IMR-90 (cell line): ENCODE measurements at regions not wholly inside any gene's neighbourhood (a gene's known extent, or its start where the extent isn't known, plus 50 kb on each side); places are given as distances from the start of the nearest gene placed in this dataset.

Source experiments
- ATAC-seq: fragments of 200-7000 bp; cut with Tn5 transposase; 2 replicates; pipeline ENCODE4 v1.9.1; 2020; ENCODE audit warnings: low read depth, mild to moderate bottlenecking, moderate library complexity
- BruUV-seq: library from RNA; stranded (reverse); fragments of 400-500 nt; replicated peaks from 2 replicates; lab custom pipeline; 2021; lab: Mats Ljungman, UMichigan
- CTCF ChIA-PET: fragments of 300-600 bp; formaldehyde crosslinking; extraction: SDS; loops from one replicate; lab custom pipeline; 2021; ENCODE audit warnings: antibody characterized with exemption; lab: Yijun Ruan, JAX
- POLR2A ChIA-PET: fragments of 300-600 bp; sonication (Branson Sonifier 250); formaldehyde crosslinking; loops from one replicate; lab custom pipeline; 2022; ENCODE audit warnings: antibody characterized with exemption; ENCODE audit not compliant: unreplicated experiment; lab: Charles Lee
- DNase-seq: peaks from one replicate; pipeline ENCODE4 v3.0.0; 2013
- H2AFZ ChIP-seq: replicated peaks from 2 replicates; pipeline ENCODE3; 2013; ENCODE audit warnings: low read length, mild to moderate bottlenecking; ENCODE audit not compliant: poor library complexity
- H2AK5ac ChIP-seq: 2 replicates; pipeline ENCODE4 v1.6.1; 2013; ENCODE audit warnings: low read depth, low read length, inconsistent platforms
- H2AK9ac ChIP-seq: replicated peaks from 2 replicates; pipeline ENCODE3; 2013; ENCODE audit warnings: mild to moderate bottlenecking, low read depth, low read length, moderate library complexity; ENCODE audit not compliant: poor library complexity
- H2BK120ac ChIP-seq: 2 replicates; pipeline ENCODE4 v1.6.1; 2013; ENCODE audit warnings: low read depth, low read length, inconsistent platforms
- H2BK15ac ChIP-seq: 3 replicates; pipeline ENCODE4 v1.6.1; 2013; ENCODE audit warnings: low read depth, low read length, inconsistent platforms
- H2BK20ac ChIP-seq: 2 replicates; pipeline ENCODE4 v1.6.1; 2013; ENCODE audit warnings: low read depth, mild to moderate bottlenecking, inconsistent platforms, low read length, moderate library complexity
- H2BK5ac ChIP-seq: 2 replicates; pipeline ENCODE4 v1.6.1; 2013; ENCODE audit warnings: mild to moderate bottlenecking, low read depth, low read length, inconsistent platforms; ENCODE audit not compliant: poor library complexity, severe bottlenecking
- H3K14ac ChIP-seq: replicated peaks from 2 replicates; pipeline ENCODE4 v1.6.1; 2013; ENCODE audit warnings: low read depth, low read length, inconsistent platforms
- H3K18ac ChIP-seq: 2 replicates; pipeline ENCODE4 v1.6.1; 2013; ENCODE audit warnings: low read depth, low read length, control low read depth
- H3K23ac ChIP-seq: 2 replicates; pipeline ENCODE4 v1.6.1; 2013; ENCODE audit warnings: low read depth, low read length, inconsistent platforms
- H3K27ac ChIP-seq: 2 replicates; pipeline ENCODE4 v1.5.1; 2013; ENCODE audit warnings: mild to moderate bottlenecking, control low read depth, low read length; ENCODE audit not compliant: insufficient read depth
- H3K27me3 ChIP-seq: 2 replicates; pipeline ENCODE4 v1.6.1; 2013; ENCODE audit warnings: low read length; ENCODE audit not compliant: control insufficient read depth, insufficient read depth
- H3K36me3 ChIP-seq: 2 replicates; pipeline ENCODE4 v1.6.1; 2013; ENCODE audit warnings: low read length, mixed read lengths; ENCODE audit not compliant: control insufficient read depth, insufficient read depth
- H3K4ac ChIP-seq: 2 replicates; pipeline ENCODE4 v1.6.1; 2013; ENCODE audit warnings: low read depth, low read length, inconsistent platforms
- H3K4me1 ChIP-seq: 2 replicates; pipeline ENCODE4 v1.6.1; 2013; ENCODE audit warnings: low read length, mixed read lengths; ENCODE audit not compliant: control insufficient read depth, insufficient read depth
- H3K4me2 ChIP-seq: 2 replicates; pipeline ENCODE4 v1.6.1; 2013; ENCODE audit warnings: low read depth, mild to moderate bottlenecking, control low read depth, low read length, moderate library complexity
- H3K4me3 ChIP-seq: 2 replicates; pipeline ENCODE4 v1.5.1; 2013; ENCODE audit warnings: low read depth, mild to moderate bottlenecking, control low read depth, low read length, moderate library complexity; ENCODE audit not compliant: insufficient read depth
- H3K56ac ChIP-seq: 2 replicates; pipeline ENCODE4 v1.6.1; 2013; ENCODE audit warnings: low read length, inconsistent platforms; ENCODE audit not compliant: insufficient read depth; ENCODE audit errors: extremely low read depth
- H3K79me1 ChIP-seq, 2 experiments: 2 replicates each; pipeline ENCODE4 v1.6.1; 2013; ENCODE audit warnings: low read length in 2 of 2, inconsistent platforms in 1 of 2, low read depth in 1 of 2
- H3K9ac ChIP-seq: 2 replicates; pipeline ENCODE4 v1.6.1; 2013; ENCODE audit warnings: low read depth, low read length, control low read depth
- H3K9me1 ChIP-seq: 2 replicates; pipeline ENCODE4 v1.6.1; 2013; ENCODE audit warnings: low read length, inconsistent platforms; ENCODE audit not compliant: insufficient read depth
- H3K9me3 ChIP-seq: 2 replicates; pipeline ENCODE4 v1.6.1; 2013; ENCODE audit warnings: low read length; ENCODE audit not compliant: control insufficient read depth, insufficient read depth
- H4K20me1 ChIP-seq: 2 replicates; pipeline ENCODE4 v1.6.1; 2013; ENCODE audit warnings: low read length, inconsistent platforms; ENCODE audit not compliant: insufficient read depth
- H4K5ac ChIP-seq: 2 replicates; pipeline ENCODE4 v1.6.1; 2013; ENCODE audit warnings: mild to moderate bottlenecking, low read depth, low read length, control low read depth
- H4K8ac ChIP-seq, 2 experiments: 2 replicates each; pipeline ENCODE4 v1.6.1; 2013; ENCODE audit warnings: low read depth in 2 of 2, low read length in 2 of 2, control low read depth in 1 of 2, inconsistent platforms in 1 of 2
- H4K91ac ChIP-seq: 2 replicates; pipeline ENCODE4 v1.6.1; 2013; ENCODE audit warnings: low read depth, low read length, inconsistent platforms; ENCODE audit not compliant: insufficient read depth
- BHLHE40 ChIP-seq: fragments of 150-350 bp; IDR thresholded peaks from 2 replicates; pipeline ENCODE4 v1.6.1; 2016; ENCODE audit warnings: mild to moderate bottlenecking, low read depth, low read length
- CEBPB ChIP-seq: IDR thresholded peaks from 2 replicates; pipeline ENCODE4 v1.6.1; 2012; ENCODE audit warnings: low read depth, low read length, improper control_type of control experiment
- CHD1 ChIP-seq: IDR thresholded peaks from 2 replicates; pipeline ENCODE4 v1.6.1; 2012; ENCODE audit warnings: low read depth, low read length, improper control_type of control experiment
- NFE2L2 ChIP-seq: fragments of 150-350 bp; IDR thresholded peaks from 2 replicates; pipeline ENCODE4 v1.6.1; 2016; ENCODE audit warnings: low read depth, mild to moderate bottlenecking, low read length
- RCOR1 ChIP-seq: IDR thresholded peaks from 2 replicates; pipeline ENCODE4 v1.6.1; 2012; ENCODE audit warnings: mild to moderate bottlenecking, low read length, improper control_type of control experiment; ENCODE audit not compliant: insufficient replicate concordance
- RFX5 ChIP-seq: IDR thresholded peaks from 2 replicates; pipeline ENCODE4 v1.8.0; 2012; ENCODE audit warnings: low read depth, mild to moderate bottlenecking, low read length, moderate library complexity
- SMC3 ChIP-seq: fragments of 150-350 bp; IDR thresholded peaks from 2 replicates; pipeline ENCODE4 v1.6.1; 2016; ENCODE audit warnings: low read depth, mild to moderate bottlenecking, antibody characterized with exemption, low read length, moderate library complexity
- WGBS, 2 experiments: methylation state at CpG; one replicate each; pipeline versions ENCODE4 v1.1.5 to v1.1.7; 2013; ENCODE audit warnings: missing lambda C conversion rate in 2 of 2; ENCODE audit not compliant: insufficient read length in 1 of 2; ENCODE audit errors: extremely low coverage in 2 of 2; 5-methylcytosine and 5-hydroxymethylcytosine counted together
- dilution Hi-C: fragments of 300-500 bp; cut with HindIII; formaldehyde crosslinking; loops from one replicate; pipeline ENCODE4 v1.14.3; 2018; ENCODE audit warnings: low sequenced_read_pairs; ENCODE audit not compliant: unreplicated experiment
- in situ Hi-C: fragments of 300-500 bp; cut with MboI; formaldehyde crosslinking; loops from 3 replicates; pipeline ENCODE4 v1.14.3; 2019; ENCODE audit warnings: low sequenced_read_pairs, inconsistent platforms, mixed read lengths
- intact Hi-C: fragments of 100-400 bp; cut with micrococcal nuclease; formaldehyde crosslinking; loops from 2 replicates; pipeline ENCODE4 v1.10.0; 2022

- intact Hi-C loops = no loop called here
- no peak overlapping the region for H2BK5ac ChIP-seq
- H3K4me3 ChIP-seq = no peak overlapping the region
- no peak overlapping the region for H3K9ac ChIP-seq
- no peaks in the 10 kb centered on the region for H3K27me3 ChIP-seq
- BruUV-seq = no TSS peak
- no CpG with 5 or more reads among the region's 2 CpGs for WGBS, 2 experiments
- H4K91ac ChIP-seq = no peak overlapping the region
- H2AK9ac ChIP-seq = no peak overlapping the region
- ATAC-seq (no peak), DNase-seq (no peak)
- H3K79me1 ChIP-seq = no peaks in the 10 kb centered on the region
- no peak overlapping the region for H2BK120ac ChIP-seq
- no peak overlapping the region for H3K4me2 ChIP-seq
- H3K9me3 ChIP-seq = peaks cover 2% of the 10 kb centered on the region
- H4K8ac ChIP-seq = no peak overlapping the region
- H3K9me1 ChIP-seq = no peaks in the 10 kb centered on the region
- H3K27ac ChIP-seq = no peak overlapping the region
- H3K23ac ChIP-seq = no peak overlapping the region
- no peak overlapping the region for H4K5ac ChIP-seq
- no peak overlapping the region for H2BK20ac ChIP-seq
- dilution Hi-C loops = no loop called here
- in situ Hi-C loops = no loop called here
- H2AFZ ChIP-seq = no peak overlapping the region
- ChIA-PET POLR2A (no interaction called here), CTCF (no interaction called here)
- H3K4me1 ChIP-seq = no peaks in the 10 kb centered on the region
- H3K56ac ChIP-seq = no peak overlapping the region
- H4K20me1 ChIP-seq = no peaks in the 10 kb centered on the region
- no peak overlapping the region for H2BK15ac ChIP-seq
- no peak overlapping the region for H3K4ac ChIP-seq
- H3K18ac ChIP-seq = no peak overlapping the region
- H2AK5ac ChIP-seq = no peak overlapping the region
- TF ChIP-seq BHLHE40 (no peak), SMC3 (no peak), CHD1 (no peak), NFE2L2 (no peak), RCOR1 (no peak), RFX5 (no peak), CEBPB (peak; percentile 36; the same call in 1 of the 2 replicates)
- H3K36me3 ChIP-seq = no peaks in the 10 kb centered on the region
- H3K14ac ChIP-seq = no peak overlapping the region
Observed at GRCh38 chr5:164727012-164727411, 1221.6 kb downstream of the MAT2B start.
